KMS-11 (cell line): ENCODE measurements at regions not wholly inside any gene's neighbourhood (a gene's known extent, or its start where the extent isn't known, plus 50 kb on each side); places are given as distances from the start of the nearest gene placed in this dataset.

Source experiments
- H2AFZ ChIP-seq: fragments of 200-600 bp; sonication (generic); 2 replicates; pipeline ENCODE4 v1.6.1; 2016; ENCODE audit warnings: antibody characterized with exemption, mixed run types, low read depth
- H3K27ac ChIP-seq: fragments of 200-600 bp; sonication (generic); 2 replicates; pipeline ENCODE4 v1.6.1; 2016; ENCODE audit warnings: mild to moderate bottlenecking, mixed run types
- H3K27me3 ChIP-seq: fragments of 200-600 bp; sonication (generic); 2 replicates; pipeline ENCODE4 v1.6.1; 2017; ENCODE audit warnings: mild to moderate bottlenecking, low read depth, mixed run types, moderate library complexity; ENCODE audit not compliant: insufficient read depth
- H3K36me3 ChIP-seq: fragments of 200-600 bp; sonication (generic); 2 replicates; pipeline ENCODE4 v1.6.1; 2017; ENCODE audit warnings: mild to moderate bottlenecking, mixed run types; ENCODE audit not compliant: insufficient read depth
- H3K4me1 ChIP-seq: fragments of 200-600 bp; sonication (generic); 2 replicates; pipeline ENCODE4 v1.6.1; 2016; ENCODE audit warnings: mild to moderate bottlenecking, low read depth, mixed run types; ENCODE audit not compliant: poor library complexity, severe bottlenecking
- H3K4me2 ChIP-seq: fragments of 200-600 bp; sonication (generic); 2 replicates; pipeline ENCODE4 v1.7.0; 2016; ENCODE audit warnings: mild to moderate bottlenecking, mixed run types
- H3K4me3 ChIP-seq: fragments of 200-600 bp; sonication (generic); IDR thresholded peaks from 2 replicates; pipeline ENCODE4 v1.6.1; 2017; ENCODE audit warnings: low read depth, low read length, mixed read lengths; ENCODE audit not compliant: insufficient read depth
- H3K79me2 ChIP-seq: fragments of 200-600 bp; sonication (generic); 2 replicates; pipeline ENCODE4 v1.6.1; 2016; ENCODE audit warnings: low read depth, mixed run types; ENCODE audit not compliant: insufficient read depth
- H3K9ac ChIP-seq: fragments of 200-600 bp; sonication (generic); 2 replicates; pipeline ENCODE4 v1.6.1; 2016; ENCODE audit warnings: mild to moderate bottlenecking, mixed run types
- H4K20me1 ChIP-seq: fragments of 200-600 bp; sonication (generic); 2 replicates; pipeline ENCODE4 v1.6.1; 2016; ENCODE audit warnings: mild to moderate bottlenecking, mixed run types; ENCODE audit not compliant: insufficient read depth
- TF ChIP-seq, protein P1 (sequence below): fragments of 200-600 bp; sonication (generic); conservative IDR thresholded peaks from 2 replicates; pipeline ENCODE4 v1.6.1; 2017; ENCODE audit warnings: low read depth, mild to moderate bottlenecking, antibody characterized with exemption, low read length, moderate library complexity, mixed read lengths

- Histone ChIP-seq H3K4me3 (no peak overlapping the region), H3K9ac (no peak overlapping the region), H3K4me2 (no peak overlapping the region), H2AFZ (no peak overlapping the region), H3K4me1 (no peaks in the 10 kb centered on the region), H3K27ac (no peak overlapping the region), H3K36me3 (no peaks in the 10 kb centered on the region), H3K27me3 (no peaks in the 10 kb centered on the region), H4K20me1 (no peaks in the 10 kb centered on the region), H3K79me2 (no peaks in the 10 kb centered on the region)
- TF ChIP-seq, protein P1, sequence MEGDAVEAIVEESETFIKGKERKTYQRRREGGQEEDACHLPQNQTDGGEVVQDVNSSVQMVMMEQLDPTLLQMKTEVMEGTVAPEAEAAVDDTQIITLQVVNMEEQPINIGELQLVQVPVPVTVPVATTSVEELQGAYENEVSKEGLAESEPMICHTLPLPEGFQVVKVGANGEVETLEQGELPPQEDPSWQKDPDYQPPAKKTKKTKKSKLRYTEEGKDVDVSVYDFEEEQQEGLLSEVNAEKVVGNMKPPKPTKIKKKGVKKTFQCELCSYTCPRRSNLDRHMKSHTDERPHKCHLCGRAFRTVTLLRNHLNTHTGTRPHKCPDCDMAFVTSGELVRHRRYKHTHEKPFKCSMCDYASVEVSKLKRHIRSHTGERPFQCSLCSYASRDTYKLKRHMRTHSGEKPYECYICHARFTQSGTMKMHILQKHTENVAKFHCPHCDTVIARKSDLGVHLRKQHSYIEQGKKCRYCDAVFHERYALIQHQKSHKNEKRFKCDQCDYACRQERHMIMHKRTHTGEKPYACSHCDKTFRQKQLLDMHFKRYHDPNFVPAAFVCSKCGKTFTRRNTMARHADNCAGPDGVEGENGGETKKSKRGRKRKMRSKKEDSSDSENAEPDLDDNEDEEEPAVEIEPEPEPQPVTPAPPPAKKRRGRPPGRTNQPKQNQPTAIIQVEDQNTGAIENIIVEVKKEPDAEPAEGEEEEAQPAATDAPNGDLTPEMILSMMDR, result no peak
These were observed 564.3 kb upstream of the NRSN1 start for GRCh38 chr6:23561732-23562131.

DNA sequence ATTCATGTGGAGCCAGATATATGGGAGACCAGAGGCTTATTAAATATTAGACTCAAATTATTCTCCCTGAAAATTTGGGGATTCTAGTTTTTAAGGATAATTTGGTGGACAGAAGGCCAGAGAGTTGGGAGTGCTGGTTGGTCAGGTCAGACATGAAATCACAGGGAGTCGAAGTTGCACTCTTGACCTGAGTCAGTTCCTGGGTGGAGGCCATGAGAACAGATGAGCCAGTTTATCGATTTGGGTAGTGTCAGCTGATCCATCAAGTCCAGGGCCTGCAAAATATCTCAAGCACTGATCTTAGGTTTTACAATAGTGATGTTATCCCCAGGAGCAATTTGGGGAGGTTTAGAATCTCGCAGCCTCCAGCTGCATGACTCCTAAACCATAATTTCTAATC, 563.5 kb upstream of the NRSN1 start:
- H3K79me2 ChIP-seq, result no peaks in the 10 kb centered on the region
- H4K20me1 ChIP-seq, result no peaks in the 10 kb centered on the region

GRCh38 chr6:23563323-23563722, 562.7 kb upstream of the NRSN1 start:
- TF ChIP-seq, protein P1, result no peak
- H3K36me3 ChIP-seq, result no peaks in the 10 kb centered on the region
- no peaks in the 10 kb centered on the region for H4K20me1 ChIP-seq
- no peak overlapping the region for H3K4me2 ChIP-seq
- no peak overlapping the region for H3K9ac ChIP-seq
- no peak overlapping the region for H3K4me3 ChIP-seq
- H3K79me2 ChIP-seq, result no peaks in the 10 kb centered on the region
- H2AFZ ChIP-seq, result no peak overlapping the region
- H3K27me3 ChIP-seq, result no peaks in the 10 kb centered on the region
- no peak overlapping the region for H3K27ac ChIP-seq
- no peaks in the 10 kb centered on the region for H3K4me1 ChIP-seq

More for the DNA sequence above, 563.5 kb upstream of the NRSN1 start:
- H3K27ac ChIP-seq, result no peak overlapping the region
- H3K4me1 ChIP-seq, result no peaks in the 10 kb centered on the region
- H2AFZ ChIP-seq, result no peak overlapping the region
- H3K27me3 ChIP-seq, result no peaks in the 10 kb centered on the region
- TF ChIP-seq, protein P1, result no peak
- no peak overlapping the region for H3K4me2 ChIP-seq
- no peak overlapping the region for H3K9ac ChIP-seq
- no peak overlapping the region for H3K4me3 ChIP-seq
- no peaks in the 10 kb centered on the region for H3K36me3 ChIP-seq

GRCh38 chr6:23566418-23566817, 559.6 kb upstream of the NRSN1 start:
- Histone ChIP-seq H3K36me3 (no peaks in the 10 kb centered on the region), H3K79me2 (no peaks in the 10 kb centered on the region), H3K27me3 (no peaks in the 10 kb centered on the region), H3K9ac (no peak overlapping the region), H3K27ac (no peak overlapping the region), H3K4me1 (no peaks in the 10 kb centered on the region), H3K4me2 (no peak overlapping the region), H2AFZ (no peak overlapping the region), H4K20me1 (no peaks in the 10 kb centered on the region), H3K4me3 (no peak overlapping the region)
- TF ChIP-seq, protein P1, result no peak
